ENCODE measurements at regions not wholly inside any gene's neighbourhood (a gene's known extent, or its start where the extent isn't known, plus 50 kb on each side); places are given as distances from the start of the nearest gene placed in this dataset.

GRCh38 chr18:41561961-41562360 is 393.1 kb upstream of the PIK3C3 start:
- TF ChIP-seq CTCF (conservative IDR thresholded peaks at IDR 0.05; ENCODE audit: low read depth in 2 of 2) (no peak), EZH2phosphoT487 (IDR thresholded peaks at IDR 0.05; ENCODE audit: unreplicated experiment) (no peak), ZNF114 (CRISPR knock-in tag; IDR thresholded peaks at IDR 0.05) (no peak), ETS1 (IDR thresholded peaks at IDR 0.05) (no peak), POLR2AphosphoS5 (IDR thresholded peaks at IDR 0.05; ENCODE audit: low read depth) (no peak), EZH2 (IDR thresholded peaks at IDR 0.05; ENCODE audit: low read depth, unreplicated experiment) (no peak)

Data from GM23338 (cell line).